Gastrocnemius medialis (tissue), 4 donors: ENCODE measurements at regions not wholly inside any gene's neighbourhood (a gene's known extent, or its start where the extent isn't known, plus 50 kb on each side); places are given as distances from the start of the nearest gene placed in this dataset.

Source experiments
- ATAC-seq, 2 donors: fragments of 150-250 bp; one replicate each; pipeline ENCODE4 v1.9.1; 2016
- DNase-seq, 2 donors: peaks; one replicate each; pipeline ENCODE4 v3.0.0-alpha.2; 2019
- H3K27ac ChIP-seq, 4 donors: fragments of 200-600 bp; sonication (generic); 1 replicate in 1 of 4; 2 replicates in 3 of 4; pipeline ENCODE4 v1.5.1; 2016 to 2018; ENCODE audit warnings: mild to moderate bottlenecking in 2 of 4, moderate library complexity in 1 of 4
- H3K27me3 ChIP-seq, 3 donors: fragments of 200-600 bp; sonication (generic) in 2 of 3; 1 replicate in 1 of 3; 2 replicates in 2 of 3; pipeline versions ENCODE4 v1.5.1 to v1.6.0; 2016 to 2019; ENCODE audit warnings: mild to moderate bottlenecking in 1 of 3, moderate library complexity in 1 of 3
- H3K36me3 ChIP-seq, 2 donors: fragments of 200-600 bp; sonication (generic) in 1 of 2; one replicate each; pipeline ENCODE4 v1.5.1; 2017 to 2018
- H3K4me1 ChIP-seq, 2 donors: fragments of 200-600 bp; sonication (generic) in 1 of 2; one replicate each; pipeline ENCODE4 v1.5.1; 2016 to 2017; ENCODE audit warnings: mild to moderate bottlenecking in 2 of 2
- H3K4me3 ChIP-seq, 4 donors: fragments of 200-600 bp; sonication (generic) in 3 of 4; 1 replicate in 1 of 4; 2 replicates in 3 of 4; pipeline ENCODE4 v1.5.1; 2016 to 2019; ENCODE audit warnings: mild to moderate bottlenecking in 2 of 4
- H3K9me3 ChIP-seq, 3 donors: fragments of 200-600 bp; sonication (generic) in 2 of 3; 1 replicate in 1 of 3; 2 replicates in 2 of 3; pipeline ENCODE4 v1.5.1; 2016 to 2019
- CTCF ChIP-seq, 5 experiments: fragments of 450-650 bp in 3 of 5; fragments of 200-600 bp in 2 of 5; sonication (generic) in 2 of 5; IDR thresholded peaks in 4 of 5; conservative IDR thresholded peaks in 1 of 5; 1 replicate in 4 of 5; 2 replicates in 1 of 5; pipeline ENCODE4 v1.5.1; 2016 to 2019; ENCODE audit warnings: antibody characterized with exemption in 5 of 5, mild to moderate bottlenecking in 3 of 5, moderate library complexity in 3 of 5
- POLR2A ChIP-seq, 2 donors: fragments of 450-650 bp; IDR thresholded peaks; one replicate each; pipeline ENCODE4 v1.6.1; 2017; ENCODE audit warnings: antibody characterized with exemption in 2 of 2, mild to moderate bottlenecking in 2 of 2, moderate library complexity in 2 of 2
- in situ Hi-C, 4 donors: fragments of 200-750 bp; cut with MboI; loops; one replicate each; pipeline versions ENCODE4 v1.15.0 to v1.8.0; 2017; ENCODE audit warnings: low sequenced_read_pairs in 4 of 4
- intact Hi-C: fragments of 100-400 bp; cut with DNase I; formaldehyde crosslinking; loops from one replicate; pipeline ENCODE4 v1.15.1; 2023; ENCODE audit warnings: low total_unique reads

- intact Hi-C loops (no loop called here), in situ Hi-C loops (loop anchor here (25.0 kb wide), 3 partner anchors 463 to 538 kb away; partner anchors contain the start of gene CXCL12 (in 2 of the 4))
- Histone ChIP-seq H3K4me1 (no peaks in the 10 kb centered on the region), H3K27me3 (no peaks in the 10 kb centered on the region), H3K27ac (no peak overlapping the region), H3K36me3 (no peaks in the 10 kb centered on the region), H3K4me3 (no peak overlapping the region), H3K9me3 (no peaks in the 10 kb centered on the region)
- ATAC-seq = no peak
- no peak for TF ChIP-seq CTCF (IDR thresholded peaks at IDR 0.05 in 4 of 5, conservative IDR thresholded peaks at IDR 0.05 in 1 of 5)
- TF ChIP-seq POLR2A (IDR thresholded peaks at IDR 0.05) = no peak
- no peak for DNase-seq
Measured at GRCh38 chr10:44850356-44850934, 60.7 kb upstream of the TMEM72 start.

- intact Hi-C loops = no loop called here
Measured at GRCh38 chr10:44851413-44851812, 59.7 kb upstream of the TMEM72 start.

GRCh38 chr10:44851881-44852280, 59.3 kb upstream of the TMEM72 start:
- H3K4me1 ChIP-seq = no peaks in the 10 kb centered on the region
- no peaks in the 10 kb centered on the region for H3K27me3 ChIP-seq
- no peaks in the 10 kb centered on the region for H3K36me3 ChIP-seq
- H3K9me3 ChIP-seq = no peaks in the 10 kb centered on the region
- no peak overlapping the region for H3K27ac ChIP-seq
- TF ChIP-seq CTCF (IDR thresholded peaks at IDR 0.05 in 4 of 5, conservative IDR thresholded peaks at IDR 0.05 in 1 of 5) = no peak
- TF ChIP-seq POLR2A (IDR thresholded peaks at IDR 0.05) = no peak
- no peak overlapping the region for H3K4me3 ChIP-seq
- ATAC-seq (no peak), DNase-seq (no peak)
- intact Hi-C loops = no loop called here
- in situ Hi-C loops = loop anchor here (25.0 kb wide), 3 partner anchors 465 to 540 kb away; partner anchors contain the start of gene CXCL12 (in 2 of the 4)

More at GRCh38 chr10:44851413-44851812, 59.7 kb upstream of the TMEM72 start:
- DNase-seq = no peak
- Histone ChIP-seq H3K27me3 (no peaks in the 10 kb centered on the region), H3K36me3 (no peaks in the 10 kb centered on the region), H3K27ac (no peak overlapping the region), H3K4me1 (no peaks in the 10 kb centered on the region), H3K9me3 (no peaks in the 10 kb centered on the region), H3K4me3 (no peak overlapping the region)
- in situ Hi-C loops = loop anchor here (25.0 kb wide), 3 partner anchors 464 to 539 kb away; partner anchors contain the start of gene CXCL12 (in 2 of the 4)
- ATAC-seq = no peak
- TF ChIP-seq CTCF (IDR thresholded peaks at IDR 0.05 in 4 of 5, conservative IDR thresholded peaks at IDR 0.05 in 1 of 5) (no peak), POLR2A (IDR thresholded peaks at IDR 0.05) (no peak)

- Histone ChIP-seq H3K27me3 (no peaks in the 10 kb centered on the region), H3K36me3 (no peaks in the 10 kb centered on the region), H3K4me1 (no peaks in the 10 kb centered on the region), H3K4me3 (no peak overlapping the region), H3K27ac (no peak overlapping the region), H3K9me3 (no peaks in the 10 kb centered on the region)
- DNase-seq (no peak), ATAC-seq (no peak)
- in situ Hi-C loops (loop anchor here (25.0 kb wide), 3 partner anchors 466 to 541 kb away; partner anchors contain the start of gene CXCL12 (in 2 of the 4)), intact Hi-C loops (no loop called here)
- TF ChIP-seq POLR2A (IDR thresholded peaks at IDR 0.05) (no peak), CTCF (IDR thresholded peaks at IDR 0.05 in 4 of 5, conservative IDR thresholded peaks at IDR 0.05 in 1 of 5) (no peak)
Measured at GRCh38 chr10:44853148-44853734, 57.9 kb upstream of the TMEM72 start.
